ENCODE measurements at regions not wholly inside any gene's neighbourhood (a gene's known extent, or its start where the extent isn't known, plus 50 kb on each side); places are given as distances from the start of the nearest gene placed in this dataset.

DNA sequence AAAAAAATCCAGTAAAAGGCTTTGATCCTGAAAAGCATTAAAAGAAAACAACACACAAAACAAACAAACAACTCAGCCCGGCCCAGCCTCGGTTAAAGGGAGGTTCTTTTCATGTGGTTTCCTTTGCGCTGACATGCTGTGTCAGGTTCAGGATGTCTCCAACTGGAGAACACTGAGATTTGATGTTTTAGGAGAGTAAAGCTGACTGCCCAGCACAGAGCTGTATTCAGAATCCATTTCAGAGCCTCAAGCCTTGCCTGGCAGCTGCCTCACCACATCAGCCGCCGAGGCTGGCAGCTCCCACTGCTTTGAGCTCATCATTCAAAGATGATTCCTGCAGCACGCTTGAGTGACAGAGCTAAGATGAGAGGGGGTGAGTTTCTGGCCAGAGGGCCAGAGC lies 205.8 kb upstream of the LYZL1 start:
- 60 to 62% methylated on average over 6 of the region's 6 CpGs for WGBS, 2 donors
- no peak overlapping the region for H3K4me3 ChIP-seq (ENCODE audit: low read depth, poor library complexity, severe bottlenecking)
- DNase-seq (ENCODE audit: low spot score in 2 of 2): peak in 1 of 2 donors; percentile 62
- intact Hi-C loops (cut with DNase I; ENCODE audit: low total_unique reads): no loop called here
- TF ChIP-seq CTCF (IDR thresholded peaks at IDR 0.05): no peak
- no peak for TF ChIP-seq POLR2A (IDR thresholded peaks at IDR 0.05)

GRCh38 chr10:29084681-29085307 lies 204.1 kb upstream of the LYZL1 start:
- 75 to 78% methylated on average over 8 of the region's 8 CpGs for WGBS, 2 donors
- intact Hi-C loops (cut with DNase I; ENCODE audit: low total_unique reads): no loop called here
- no peak for TF ChIP-seq CTCF (IDR thresholded peaks at IDR 0.05)
- TF ChIP-seq POLR2A (IDR thresholded peaks at IDR 0.05): no peak
- peak in 1 of 2 donors; percentile 48 for DNase-seq (ENCODE audit: low spot score in 2 of 2)
- no peak overlapping the region for H3K4me3 ChIP-seq (ENCODE audit: low read depth, poor library complexity, severe bottlenecking)

DNA sequence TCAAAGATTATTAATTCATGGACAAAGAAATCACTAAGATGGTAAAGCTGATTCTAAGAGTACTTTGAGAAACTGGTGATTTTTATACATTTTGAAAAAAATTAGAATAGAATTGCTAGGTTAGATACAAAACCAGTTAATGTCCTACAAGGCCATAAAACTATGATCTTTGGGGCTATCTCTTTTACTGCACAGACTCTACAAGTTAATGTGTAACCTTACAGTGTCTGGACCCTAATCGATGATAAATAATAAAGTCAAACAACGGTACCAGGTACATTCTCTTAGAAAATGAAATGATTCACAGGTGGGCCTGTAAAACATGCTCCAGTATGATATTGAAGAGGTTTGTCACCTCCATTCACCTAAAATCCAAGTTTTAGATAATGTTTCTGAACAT lies 199.8 kb upstream of the LYZL1 start:
- 87 to 95% methylated on average over 2 of the region's 2 CpGs for WGBS, 2 donors
- intact Hi-C loops (cut with DNase I; ENCODE audit: low total_unique reads): no loop called here
- no peak for DNase-seq (ENCODE audit: low spot score in 2 of 2)

DNA sequence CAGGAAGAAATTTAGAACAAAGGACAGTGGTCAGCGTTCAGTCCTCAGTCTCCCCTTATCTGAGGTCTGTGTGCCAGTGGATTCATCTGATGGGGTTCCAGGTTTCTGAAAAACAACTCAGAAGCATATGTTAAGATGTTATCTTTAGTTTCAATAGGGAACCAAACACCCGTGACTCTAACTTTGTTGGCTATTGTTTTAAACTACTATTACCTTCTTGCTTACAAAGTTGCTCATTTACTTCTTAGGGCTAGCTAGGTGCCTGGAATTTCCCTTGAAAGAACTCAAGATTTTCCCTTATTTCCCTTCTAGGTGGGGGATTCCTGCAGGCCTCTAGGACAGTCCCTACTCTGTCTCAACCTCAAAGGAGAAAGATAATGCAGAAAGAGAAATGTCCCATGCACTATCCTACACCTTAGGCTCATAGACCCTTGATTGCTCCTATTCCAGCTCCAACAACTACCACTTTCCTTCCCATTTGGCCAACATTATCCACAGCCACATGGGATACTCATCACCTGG lies 192.5 kb upstream of the LYZL1 start:
- no peak overlapping the region for H3K4me3 ChIP-seq (ENCODE audit: low read depth, poor library complexity, severe bottlenecking)
- TF ChIP-seq CTCF (IDR thresholded peaks at IDR 0.05) (no peak), POLR2A (IDR thresholded peaks at IDR 0.05) (no peak)
- intact Hi-C loops (cut with DNase I; ENCODE audit: low total_unique reads): no loop called here
- WGBS, 2 donors: 52 to 54% methylated on average over 2 of the region's 2 CpGs
- peak in 1 of 2 donors; percentile 5 for DNase-seq (ENCODE audit: low spot score in 2 of 2)

More for the DNA sequence above, 199.8 kb upstream of the LYZL1 start:
- TF ChIP-seq POLR2A (IDR thresholded peaks at IDR 0.05): no peak
- no peak for TF ChIP-seq CTCF (IDR thresholded peaks at IDR 0.05)
- H3K4me3 ChIP-seq (ENCODE audit: low read depth, poor library complexity, severe bottlenecking): no peak overlapping the region

DNA sequence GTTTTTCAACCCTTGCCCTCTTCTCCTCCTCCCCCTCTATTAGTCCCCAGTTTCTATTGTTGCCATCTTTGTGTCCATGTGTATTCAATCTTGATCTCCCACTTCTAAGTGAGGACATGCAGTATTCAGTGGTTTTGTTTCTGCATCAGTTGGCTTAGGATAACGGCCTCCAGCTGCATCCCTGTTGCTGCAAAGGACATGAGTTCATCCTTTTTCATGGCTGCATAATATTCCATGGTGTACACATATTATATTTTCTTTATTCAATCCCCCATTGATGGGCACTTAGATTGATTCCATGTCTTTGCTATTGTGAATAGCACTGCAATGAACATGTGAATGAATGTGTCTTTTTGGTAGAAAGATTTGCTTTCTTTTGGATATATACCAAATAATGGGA lies 190.4 kb upstream of the LYZL1 start:
- H3K4me3 ChIP-seq (ENCODE audit: low read depth, poor library complexity, severe bottlenecking): no peak overlapping the region
- TF ChIP-seq CTCF (IDR thresholded peaks at IDR 0.05) (no peak), POLR2A (IDR thresholded peaks at IDR 0.05) (no peak)
- WGBS, 2 donors: 63 to 77% methylated on average over 1 of the region's 1 CpG
- intact Hi-C loops (cut with DNase I; ENCODE audit: low total_unique reads): no loop called here
- DNase-seq (ENCODE audit: low spot score in 2 of 2): no peak

- intact Hi-C loops (cut with DNase I; ENCODE audit: low total_unique reads): no loop called here
- no peak overlapping the region for H3K4me3 ChIP-seq (ENCODE audit: low read depth, poor library complexity, severe bottlenecking)
- WGBS, 2 donors: 20 to 33% methylated on average over 2 of the region's 2 CpGs
- DNase-seq (ENCODE audit: low spot score in 2 of 2): no peak
- TF ChIP-seq POLR2A (IDR thresholded peaks at IDR 0.05): no peak
- no peak for TF ChIP-seq CTCF (IDR thresholded peaks at IDR 0.05)
Observed at GRCh38 chr10:29099001-29099400, 189.9 kb upstream of the LYZL1 start.

Measured in lower leg skin (tissue), 4 donors.